ENCODE measurements at regions not wholly inside any gene's neighbourhood (a gene's known extent, or its start where the extent isn't known, plus 50 kb on each side); places are given as distances from the start of the nearest gene placed in this dataset.
"Not testable (repeated sequence)": the region's sequence is repeated elsewhere in the genome, so short reads cannot be mapped to it uniquely, and the experiment has no call there.

DNA sequence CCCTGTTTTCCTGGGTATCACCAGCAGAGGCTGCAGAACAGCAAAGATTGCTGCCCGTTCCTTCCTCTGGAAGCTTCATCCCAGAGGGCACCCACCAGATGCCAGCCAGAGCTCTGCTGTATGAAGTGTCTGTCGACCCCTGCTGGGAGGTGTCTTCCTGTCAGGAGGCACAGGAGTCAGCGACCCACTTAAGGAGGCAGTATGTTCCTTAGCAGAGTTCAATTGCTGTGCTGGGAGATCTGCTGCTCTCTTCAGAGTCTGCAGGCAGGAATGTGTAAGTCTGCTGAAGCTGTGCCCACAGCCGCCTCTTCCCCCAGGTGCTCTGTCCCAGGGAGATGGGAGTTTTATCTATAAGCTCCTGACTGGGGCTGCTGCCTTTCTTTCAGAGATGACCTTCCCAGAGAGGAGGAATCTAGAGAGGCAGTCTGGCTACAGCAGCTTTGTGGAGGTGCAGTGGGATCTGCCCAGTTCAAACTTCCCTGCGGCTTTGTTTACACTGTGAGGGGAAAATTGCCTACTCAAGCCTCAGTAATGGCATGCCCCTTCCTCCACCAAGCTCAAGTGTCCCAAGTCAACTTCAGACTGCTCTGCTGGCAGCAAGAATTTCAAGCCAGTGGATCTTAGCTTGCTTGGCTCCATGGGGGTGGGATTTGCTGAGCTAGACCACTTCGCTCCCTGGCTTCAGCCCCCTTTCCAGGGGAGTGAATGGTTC, 100.6 kb downstream of the TMEM168 start:
- not testable (repeated sequence) for TF ChIP-seq CTCF (CRISPR knock-in tag; IDR thresholded peaks at IDR 0.05); ZHX1 (CRISPR knock-in tag; IDR thresholded peaks at IDR 0.05; ENCODE audit: low read depth); RFX5 (IDR thresholded peaks at IDR 0.05; ENCODE audit: low read depth, low read length); RAD21 (CRISPR knock-in tag; IDR thresholded peaks at IDR 0.05); GABPB1 (CRISPR knock-in tag; IDR thresholded peaks at IDR 0.05); POLR2AphosphoS5 (IDR thresholded peaks at IDR 0.05; ENCODE audit: low read depth, low read length); AKAP8 (CRISPR knock-in tag; IDR thresholded peaks at IDR 0.05); POLR2A (IDR thresholded peaks at IDR 0.05; ENCODE audit: insufficient read depth in 1 of 2, low read depth in 2 of 2, low read length in 2 of 2)
- TF ChIP-seq, protein P1, sequence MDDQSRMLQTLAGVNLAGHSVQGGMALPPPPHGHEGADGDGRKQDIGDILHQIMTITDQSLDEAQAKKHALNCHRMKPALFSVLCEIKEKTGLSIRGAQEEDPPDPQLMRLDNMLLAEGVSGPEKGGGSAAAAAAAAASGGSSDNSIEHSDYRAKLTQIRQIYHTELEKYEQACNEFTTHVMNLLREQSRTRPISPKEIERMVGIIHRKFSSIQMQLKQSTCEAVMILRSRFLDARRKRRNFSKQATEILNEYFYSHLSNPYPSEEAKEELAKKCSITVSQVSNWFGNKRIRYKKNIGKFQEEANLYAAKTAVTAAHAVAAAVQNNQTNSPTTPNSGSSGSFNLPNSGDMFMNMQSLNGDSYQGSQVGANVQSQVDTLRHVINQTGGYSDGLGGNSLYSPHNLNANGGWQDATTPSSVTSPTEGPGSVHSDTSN (CRISPR knock-in tag; IDR thresholded peaks at IDR 0.05; ENCODE audit: borderline replicate concordance), result not testable (repeated sequence)

All from HepG2 (cell line).